ENCODE measurements at regions not wholly inside any gene's neighbourhood (a gene's known extent, or its start where the extent isn't known, plus 50 kb on each side); places are given as distances from the start of the nearest gene placed in this dataset.

DNA sequence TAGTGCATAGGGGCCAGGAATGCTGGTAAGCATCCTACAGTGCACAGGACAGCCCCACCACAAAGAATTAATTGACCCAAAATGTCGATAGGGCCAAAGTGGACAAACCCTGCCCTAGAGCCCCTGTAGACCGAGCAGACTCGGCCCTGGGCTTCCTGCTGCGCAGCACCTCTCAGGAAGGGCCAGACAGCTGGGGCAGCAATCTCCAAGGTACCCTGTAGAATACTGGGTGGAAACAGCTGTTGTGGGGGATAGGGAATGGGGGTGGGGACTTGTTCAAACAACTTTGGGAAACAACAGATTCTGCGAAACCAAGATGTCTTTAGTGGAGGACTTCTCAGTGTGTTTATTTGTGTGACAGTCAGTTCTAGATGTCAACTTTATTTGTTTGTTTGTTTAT lies 67.1 kb downstream of the MRPL46 start:
- H2BK120ac ChIP-seq (ENCODE audit: low read depth, low read length) = no peak overlapping the region
- H3K4me1 ChIP-seq (ENCODE audit: control insufficient read depth, insufficient read depth, low read depth, low read length) = no peaks in the 10 kb centered on the region
- H3K9me3 ChIP-seq (ENCODE audit: control insufficient read depth, low read length) = peaks cover 5% of the 10 kb centered on the region
- no peak overlapping the region for H2BK5ac ChIP-seq (ENCODE audit: low read depth, low read length, poor library complexity, severe bottlenecking)
- H2BK15ac ChIP-seq (ENCODE audit: low read depth, poor library complexity, severe bottlenecking) = no peak overlapping the region
- no peak overlapping the region for H3K4me2 ChIP-seq (ENCODE audit: low read length, poor library complexity, severe bottlenecking)
- H3K23ac ChIP-seq (ENCODE audit: low read length in 2 of 2) = no peak overlapping the region
- DNase-seq = no peak
- H3K4ac ChIP-seq (ENCODE audit: low read depth in 1 of 2, low read length in 2 of 2) = no peak overlapping the region
- no peak overlapping the region for H3K18ac ChIP-seq (ENCODE audit: low read depth in 1 of 2, low read length in 2 of 2)
- H3K27me3 ChIP-seq (ENCODE audit: control insufficient read depth in 1 of 2, insufficient read depth in 1 of 2, low read length in 2 of 2) = peaks cover 0 to 13% of the 10 kb centered on the region in 2 experiments
- no peak overlapping the region for H4K91ac ChIP-seq (ENCODE audit: low read length)
- H3K27ac ChIP-seq (ENCODE audit: low read length, poor library complexity, severe bottlenecking) = no peak overlapping the region
- no peak overlapping the region for H3K14ac ChIP-seq (ENCODE audit: low read length in 2 of 2)
- no peak overlapping the region for H2AK5ac ChIP-seq (ENCODE audit: low read length, severe bottlenecking)
- no peaks in the 10 kb centered on the region for H3K36me3 ChIP-seq (ENCODE audit: control insufficient read depth in 1 of 2, insufficient read depth in 2 of 2, low read depth in 1 of 2, low read length in 2 of 2)
- H3K9ac ChIP-seq (ENCODE audit: low read length) = no peak overlapping the region
- 90% methylated on average over 5 of the region's 5 CpGs for WGBS
- no peak overlapping the region for H4K8ac ChIP-seq (ENCODE audit: low read length)
- no peak overlapping the region for H2BK12ac ChIP-seq (ENCODE audit: low read length in 2 of 2)
- H2AFZ ChIP-seq (ENCODE audit: low read depth, low read length) = no peak overlapping the region
- no peak overlapping the region for H3K4me3 ChIP-seq (ENCODE audit: insufficient read depth in 1 of 2, low read depth in 1 of 2, low read length in 2 of 2)
- no peaks in the 10 kb centered on the region for H3K79me1 ChIP-seq (replicated peaks; ENCODE audit: low read length, poor library complexity, severe bottlenecking)

DNA sequence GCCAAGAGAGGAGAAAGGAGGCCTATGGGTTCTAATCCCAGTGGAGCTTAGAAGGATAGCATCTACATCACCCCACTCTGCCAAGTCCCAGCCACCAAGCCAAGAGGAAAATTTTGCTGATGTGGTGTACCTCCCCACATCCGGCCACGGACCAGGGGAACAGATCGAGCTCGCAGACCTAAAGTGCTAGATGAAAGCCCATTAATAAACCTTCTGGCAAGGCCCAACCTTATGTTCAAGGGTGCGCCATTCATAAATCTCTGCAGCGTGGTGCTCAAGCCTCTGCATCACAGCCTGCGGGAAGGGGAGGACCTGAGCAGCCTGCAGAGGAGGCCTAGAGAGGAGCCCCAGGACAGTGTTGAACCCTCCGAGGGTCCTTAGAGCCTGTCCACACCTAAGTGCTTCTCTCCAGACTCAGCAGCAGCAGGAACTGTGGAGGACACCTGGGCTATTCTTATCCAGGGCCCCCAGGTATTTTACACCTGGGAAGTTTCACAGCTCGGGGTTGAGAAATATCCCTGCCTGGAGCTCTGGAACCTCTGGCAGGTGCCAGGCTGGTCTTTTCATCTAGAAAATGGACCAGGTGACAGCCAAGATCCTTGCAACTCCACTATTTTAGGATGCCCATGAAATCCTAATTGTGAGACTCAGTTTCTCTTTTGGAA lies 68.0 kb downstream of the MRPL46 start:
- no peak overlapping the region for H3K4me3 ChIP-seq (ENCODE audit: insufficient read depth in 1 of 2, low read depth in 1 of 2, low read length in 2 of 2)
- H2BK120ac ChIP-seq (ENCODE audit: low read depth, low read length) = no peak overlapping the region
- H2BK12ac ChIP-seq (ENCODE audit: low read length in 2 of 2) = no peak overlapping the region
- H3K14ac ChIP-seq (ENCODE audit: low read length in 2 of 2) = no peak overlapping the region
- no peaks in the 10 kb centered on the region for H3K4me1 ChIP-seq (ENCODE audit: control insufficient read depth, insufficient read depth, low read depth, low read length)
- no peaks in the 10 kb centered on the region for H3K9me3 ChIP-seq (ENCODE audit: control insufficient read depth, low read length)
- H3K23ac ChIP-seq (ENCODE audit: low read length in 2 of 2) = no peak overlapping the region
- H3K36me3 ChIP-seq (ENCODE audit: control insufficient read depth in 1 of 2, insufficient read depth in 2 of 2, low read depth in 1 of 2, low read length in 2 of 2) = no peaks in the 10 kb centered on the region
- no peak overlapping the region for H3K4ac ChIP-seq (ENCODE audit: low read depth in 1 of 2, low read length in 2 of 2)
- no peak overlapping the region for H4K8ac ChIP-seq (ENCODE audit: low read length)
- H3K4me2 ChIP-seq (ENCODE audit: low read length, poor library complexity, severe bottlenecking) = no peak overlapping the region
- H2BK5ac ChIP-seq (ENCODE audit: low read depth, low read length, poor library complexity, severe bottlenecking) = no peak overlapping the region
- H3K9ac ChIP-seq (ENCODE audit: low read length) = no peak overlapping the region
- no peak overlapping the region for H4K91ac ChIP-seq (ENCODE audit: low read length)
- no peak overlapping the region for H3K18ac ChIP-seq (ENCODE audit: low read depth in 1 of 2, low read length in 2 of 2)
- H2AFZ ChIP-seq (ENCODE audit: low read depth, low read length) = no peak overlapping the region
- no peaks in the 10 kb centered on the region for H3K79me1 ChIP-seq (replicated peaks; ENCODE audit: low read length, poor library complexity, severe bottlenecking)
- no peak overlapping the region for H3K27ac ChIP-seq (ENCODE audit: low read length, poor library complexity, severe bottlenecking)
- peaks cover 0 to 8% of the 10 kb centered on the region in 2 experiments for H3K27me3 ChIP-seq (ENCODE audit: control insufficient read depth in 1 of 2, insufficient read depth in 1 of 2, low read length in 2 of 2)
- no peak overlapping the region for H2AK5ac ChIP-seq (ENCODE audit: low read length, severe bottlenecking)
- no peak for DNase-seq
- H2BK15ac ChIP-seq (ENCODE audit: low read depth, poor library complexity, severe bottlenecking) = no peak overlapping the region
- 86% methylated on average over 9 of the region's 9 CpGs for WGBS

- Histone ChIP-seq H3K9me3 (ENCODE audit: control insufficient read depth, low read length) (no peaks in the 10 kb centered on the region), H2AFZ (ENCODE audit: low read depth, low read length) (no peak overlapping the region), H3K79me1 (replicated peaks; ENCODE audit: low read length, poor library complexity, severe bottlenecking) (no peaks in the 10 kb centered on the region), H2BK120ac (ENCODE audit: low read depth, low read length) (no peak overlapping the region), H2BK5ac (ENCODE audit: low read depth, low read length, poor library complexity, severe bottlenecking) (no peak overlapping the region), H3K4me3 (ENCODE audit: insufficient read depth in 1 of 2, low read depth in 1 of 2, low read length in 2 of 2) (no peak overlapping the region), H3K27ac (ENCODE audit: low read length, poor library complexity, severe bottlenecking) (no peak overlapping the region), H2AK5ac (ENCODE audit: low read length, severe bottlenecking) (no peak overlapping the region), H3K36me3 (ENCODE audit: control insufficient read depth in 1 of 2, insufficient read depth in 2 of 2, low read depth in 1 of 2, low read length in 2 of 2) (no peaks in the 10 kb centered on the region), H4K91ac (ENCODE audit: low read length) (no peak overlapping the region), H2BK15ac (ENCODE audit: low read depth, poor library complexity, severe bottlenecking) (no peak overlapping the region), H3K4me1 (ENCODE audit: control insufficient read depth, insufficient read depth, low read depth, low read length) (no peaks in the 10 kb centered on the region), H4K8ac (ENCODE audit: low read length) (no peak overlapping the region), H2BK12ac (ENCODE audit: low read length in 2 of 2) (no peak overlapping the region), H3K14ac (ENCODE audit: low read length in 2 of 2) (no peak overlapping the region), H3K18ac (ENCODE audit: low read depth in 1 of 2, low read length in 2 of 2) (no peak overlapping the region), H3K4me2 (ENCODE audit: low read length, poor library complexity, severe bottlenecking) (no peak overlapping the region), H3K23ac (ENCODE audit: low read length in 2 of 2) (no peak overlapping the region), H3K27me3 (ENCODE audit: control insufficient read depth in 1 of 2, insufficient read depth in 1 of 2, low read length in 2 of 2) (no peaks in the 10 kb centered on the region), H3K4ac (ENCODE audit: low read depth in 1 of 2, low read length in 2 of 2) (no peak overlapping the region), H3K9ac (ENCODE audit: low read length) (no peak overlapping the region)
- WGBS = 100% methylated on average over 1 of the region's 1 CpG
- no peak for DNase-seq
Measured at GRCh38 chr15:88398011-88398410, 69.2 kb downstream of the MRPL46 start.

- H3K4ac ChIP-seq (ENCODE audit: low read depth in 1 of 2, low read length in 2 of 2) = no peak overlapping the region
- no peak overlapping the region for H2AFZ ChIP-seq (ENCODE audit: low read depth, low read length)
- no peak overlapping the region for H3K4me2 ChIP-seq (ENCODE audit: low read length, poor library complexity, severe bottlenecking)
- no peak overlapping the region for H3K14ac ChIP-seq (ENCODE audit: low read length in 2 of 2)
- DNase-seq = no peak
- no peak overlapping the region for H3K9ac ChIP-seq (ENCODE audit: low read length)
- H3K18ac ChIP-seq (ENCODE audit: low read depth in 1 of 2, low read length in 2 of 2) = no peak overlapping the region
- no peak overlapping the region for H3K4me3 ChIP-seq (ENCODE audit: insufficient read depth in 1 of 2, low read depth in 1 of 2, low read length in 2 of 2)
- H3K79me1 ChIP-seq (replicated peaks; ENCODE audit: low read length, poor library complexity, severe bottlenecking) = no peaks in the 10 kb centered on the region
- no peak overlapping the region for H2BK120ac ChIP-seq (ENCODE audit: low read depth, low read length)
- H4K91ac ChIP-seq (ENCODE audit: low read length) = no peak overlapping the region
- no peaks in the 10 kb centered on the region for H3K27me3 ChIP-seq (ENCODE audit: control insufficient read depth in 1 of 2, insufficient read depth in 1 of 2, low read length in 2 of 2)
- H3K27ac ChIP-seq (ENCODE audit: low read length, poor library complexity, severe bottlenecking) = no peak overlapping the region
- H2BK12ac ChIP-seq (ENCODE audit: low read length in 2 of 2) = no peak overlapping the region
- no peaks in the 10 kb centered on the region for H3K36me3 ChIP-seq (ENCODE audit: control insufficient read depth in 1 of 2, insufficient read depth in 2 of 2, low read depth in 1 of 2, low read length in 2 of 2)
- H3K23ac ChIP-seq (ENCODE audit: low read length in 2 of 2) = no peak overlapping the region
- no peak overlapping the region for H2BK5ac ChIP-seq (ENCODE audit: low read depth, low read length, poor library complexity, severe bottlenecking)
- H4K8ac ChIP-seq (ENCODE audit: low read length) = no peak overlapping the region
- no peaks in the 10 kb centered on the region for H3K4me1 ChIP-seq (ENCODE audit: control insufficient read depth, insufficient read depth, low read depth, low read length)
- no peaks in the 10 kb centered on the region for H3K9me3 ChIP-seq (ENCODE audit: control insufficient read depth, low read length)
- H2BK15ac ChIP-seq (ENCODE audit: low read depth, poor library complexity, severe bottlenecking) = no peak overlapping the region
- no peak overlapping the region for H2AK5ac ChIP-seq (ENCODE audit: low read length, severe bottlenecking)
- 83% methylated on average over 6 of the region's 6 CpGs for WGBS
Measured at GRCh38 chr15:88397506-88397905, 69.7 kb downstream of the MRPL46 start.
